WTC11 (cell line): ENCODE measurements at regions not wholly inside any gene's neighbourhood (a gene's known extent, or its start where the extent isn't known, plus 50 kb on each side); places are given as distances from the start of the nearest gene placed in this dataset.
A peak's percentile ranks its signal among the peaks of the same experiment; 100 is the strongest.

ENCODE experiments used
- ATAC-seq: fragments of 200-7000 bp; cut with Tn5 transposase; 2 replicates; pipeline ENCODE4 v1.10.0; 2021; ENCODE audit warnings: mild to moderate bottlenecking, moderate library complexity
- CTCF ChIA-PET: fragments of 300-600 bp; sonication (Branson Sonifier 250); formaldehyde crosslinking; loops from one replicate; lab custom pipeline; 2021; ENCODE audit warnings: antibody characterized with exemption; lab: Charles Lee
- POLR2A ChIA-PET: fragments of 350-600 bp; sonication (Branson Sonifier 250); formaldehyde crosslinking; loops from one replicate; lab custom pipeline; 2021; ENCODE audit warnings: antibody characterized with exemption; lab: Charles Lee
- DNase-seq: peaks from one replicate; pipeline ENCODE4 v3.0.0; 2021; ENCODE audit warnings: low spot score
- H3K27ac Mint-ChIP-seq: 2 replicates; pipeline ENCODE4 v1.8.0; 2021; ENCODE audit warnings: mixed read lengths
- H3K27me3 Mint-ChIP-seq: 2 replicates; pipeline ENCODE4 v1.8.0; 2021; ENCODE audit warnings: low read depth, mild to moderate bottlenecking, moderate library complexity, mixed read lengths
- H3K36me3 Mint-ChIP-seq: 2 replicates; pipeline ENCODE4 v1.8.0; 2021; ENCODE audit warnings: mixed read lengths
- H3K4me1 Mint-ChIP-seq: 2 replicates; pipeline ENCODE4 v1.8.0; 2022; ENCODE audit warnings: mixed read lengths
- H3K4me3 Mint-ChIP-seq: 2 replicates; pipeline ENCODE4 v1.8.0; 2021; ENCODE audit warnings: mild to moderate bottlenecking, moderate library complexity, mixed read lengths
- H3K9me3 Mint-ChIP-seq: 2 replicates; pipeline ENCODE4 v1.8.0; 2021; ENCODE audit warnings: mixed read lengths
- AFF4 ChIP-seq: sonication (generic); formaldehyde crosslinking; IDR thresholded peaks from 2 replicates; pipeline ENCODE4 v1.8.1; 2023; ENCODE audit warnings: mild to moderate bottlenecking, missing genetic modification reagents, borderline replicate concordance
- AR ChIP-seq: fragments of 250-450 bp; sonication (Bioruptor Pico); IDR thresholded peaks from 2 replicates; pipeline ENCODE4 v1.9.0; 2021; ENCODE audit warnings: mild to moderate bottlenecking
- ATF1 ChIP-seq: sonication (generic); formaldehyde crosslinking; IDR thresholded peaks from 2 replicates; pipeline ENCODE4 v1.8.1; 2023; ENCODE audit warnings: mild to moderate bottlenecking, moderate library complexity, missing genetic modification reagents
- ATF3 ChIP-seq: sonication (generic); formaldehyde crosslinking; conservative IDR thresholded peaks from 2 replicates; pipeline ENCODE4 v1.8.1; 2022; ENCODE audit warnings: mild to moderate bottlenecking, missing genetic modification reagents
- CBFB ChIP-seq: sonication (generic); formaldehyde crosslinking; IDR thresholded peaks from 2 replicates; pipeline ENCODE4 v1.8.1; 2022; ENCODE audit warnings: mild to moderate bottlenecking, low read depth, missing genetic modification reagents
- ERG ChIP-seq: fragments of 250-450 bp; sonication (Bioruptor Pico); IDR thresholded peaks from 2 replicates; pipeline ENCODE4 v1.8.0; 2021; ENCODE audit warnings: mild to moderate bottlenecking
- ESRRA ChIP-seq: sonication (generic); formaldehyde crosslinking; IDR thresholded peaks from 2 replicates; pipeline ENCODE4 v1.8.1; 2022; ENCODE audit warnings: mild to moderate bottlenecking, missing genetic modification reagents, borderline replicate concordance
- GABPB1 ChIP-seq: sonication (generic); formaldehyde crosslinking; IDR thresholded peaks from 2 replicates; pipeline ENCODE4 v1.8.1; 2023; ENCODE audit warnings: mild to moderate bottlenecking, missing genetic modification reagents
- HMGA2 ChIP-seq: fragments of 250-450 bp; sonication (Bioruptor Pico); IDR thresholded peaks from 2 replicates; pipeline ENCODE4 v1.4.0; 2021; ENCODE audit warnings: mild to moderate bottlenecking, moderate library complexity
- SP1 ChIP-seq: sonication (generic); formaldehyde crosslinking; conservative IDR thresholded peaks from 2 replicates; pipeline ENCODE4 v1.8.1; 2022; ENCODE audit warnings: missing genetic modification reagents
- TEAD4 ChIP-seq: sonication (generic); formaldehyde crosslinking; IDR thresholded peaks from 2 replicates; pipeline ENCODE4 v1.8.0; 2022; ENCODE audit warnings: mild to moderate bottlenecking, missing genetic modification reagents
- ZNF671 ChIP-seq: fragments of 250-450 bp; sonication (Bioruptor Pico); IDR thresholded peaks from 2 replicates; pipeline ENCODE4 v1.8.0; 2021; ENCODE audit warnings: mild to moderate bottlenecking

DNA sequence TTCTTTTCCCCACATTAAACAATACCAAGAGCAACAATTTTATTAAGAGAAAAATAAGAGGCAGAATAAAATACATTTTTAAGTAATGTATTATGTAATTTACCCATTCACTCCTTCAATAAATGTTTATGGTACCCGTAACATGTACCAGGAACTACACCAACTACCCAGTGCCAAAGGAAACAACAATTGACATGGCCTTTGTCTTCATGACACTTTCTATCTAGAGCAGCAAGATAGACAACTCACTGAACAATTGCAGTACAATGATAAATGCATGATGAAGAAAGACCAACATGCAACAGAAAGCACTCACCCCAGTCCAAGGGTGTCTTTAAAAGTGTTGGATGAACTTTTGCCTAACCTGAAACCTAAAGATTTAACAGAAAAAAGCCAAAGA, 493.8 kb downstream of the IGSF11 start (continued):
- TF ChIP-seq ESRRA (no peak), CBFB (no peak)

DNA sequence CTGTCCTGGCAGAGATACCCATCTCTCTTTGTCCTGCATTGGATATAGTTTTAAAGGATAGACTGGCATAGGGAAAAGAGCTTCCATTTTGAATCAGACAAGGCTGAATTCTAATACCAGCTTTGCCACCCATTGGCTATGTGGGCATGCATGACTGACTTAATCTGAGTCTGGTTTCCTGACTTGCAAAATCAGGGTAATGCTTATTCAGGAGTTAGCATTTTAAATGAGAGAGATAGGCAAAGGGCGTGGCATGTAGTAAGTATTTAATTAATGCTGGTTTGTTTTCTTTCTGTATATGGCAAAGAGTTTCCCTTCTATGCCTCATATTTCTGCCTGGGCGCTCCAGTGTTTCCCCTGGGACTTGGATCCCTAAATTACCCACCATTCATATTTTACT, 492.9 kb downstream of the IGSF11 start:
- H3K9me3 Mint-ChIP-seq, result peaks cover 10% of the 10 kb centered on the region
- CTCF ChIA-PET, result no interaction called here
- no peaks in the 10 kb centered on the region for H3K36me3 Mint-ChIP-seq
- peaks cover 15% of the 10 kb centered on the region for H3K4me1 Mint-ChIP-seq
- ATAC-seq (no peak), DNase-seq (no peak)
- no peak overlapping the region for H3K27ac Mint-ChIP-seq
- TF ChIP-seq AR (CRISPR knock-in tag), result no peak
- no peak for TF ChIP-seq ATF1 (CRISPR knock-in tag)
- TF ChIP-seq ZNF671, result no peak
- no peak for TF ChIP-seq AFF4 (CRISPR knock-in tag)
- TF ChIP-seq TEAD4 (CRISPR knock-in tag), result no peak
- H3K27me3 Mint-ChIP-seq, result no peaks in the 10 kb centered on the region; the same call in 1 of the 2 replicates
- POLR2A ChIA-PET, result no interaction called here
- no peak overlapping the region for H3K4me3 Mint-ChIP-seq

GRCh38 chr3:118543832-118544231, 490.8 kb downstream of the IGSF11 start:
- peaks cover 15% of the 10 kb centered on the region for H3K4me1 Mint-ChIP-seq
- no peaks in the 10 kb centered on the region; the same call in 1 of the 2 replicates for H3K27me3 Mint-ChIP-seq
- ATAC-seq (no peak), DNase-seq (no peak)
- H3K4me3 Mint-ChIP-seq, result no peak overlapping the region
- POLR2A ChIA-PET, result no interaction called here
- no peak for TF ChIP-seq SP1 (CRISPR knock-in tag)
- TF ChIP-seq HMGA2 (CRISPR knock-in tag), result no peak
- TF ChIP-seq, all 79 proteins: peak for 0
- CTCF ChIA-PET, result no interaction called here
- Mint-ChIP-seq H3K36me3 (no peaks in the 10 kb centered on the region), H3K27ac (no peak overlapping the region), H3K9me3 (peaks cover 10% of the 10 kb centered on the region)

- ATAC-seq (peak; percentile 92), DNase-seq (no peak)
- H3K4me1 Mint-ChIP-seq, result peaks cover 19% of the 10 kb centered on the region
- peaks cover 10% of the 10 kb centered on the region for H3K9me3 Mint-ChIP-seq
- H3K27ac Mint-ChIP-seq, result no peak overlapping the region; the same call in 1 of the 2 replicates
- H3K27me3 Mint-ChIP-seq, result no peaks in the 10 kb centered on the region; the same call in 1 of the 2 replicates
- POLR2A ChIA-PET, result no interaction called here
- no peak overlapping the region for H3K4me3 Mint-ChIP-seq
- CTCF ChIA-PET, result no interaction called here
- TF ChIP-seq ERG (CRISPR knock-in tag) (0 out of 2 replicates have a peak, but pooled peaks have one; percentile 33), GABPB1 (no peak), ATF3 (CRISPR knock-in tag) (no peak)
- H3K36me3 Mint-ChIP-seq, result no peaks in the 10 kb centered on the region
These were observed 490.2 kb downstream of the IGSF11 start for GRCh38 chr3:118544458-118544857.
